ENCODE measurements at regions not wholly inside any gene's neighbourhood (a gene's known extent, or its start where the extent isn't known, plus 50 kb on each side); places are given as distances from the start of the nearest gene placed in this dataset.

- no peaks in the 10 kb centered on the region; the same call in 2 of the 3 replicates for H3K36me3 Mint-ChIP-seq (ENCODE audit: low read depth)
Measured at GRCh38 chr10:42983591-42983990, 93.3 kb upstream of the RET start.

More at GRCh38 chr10:42983591-42983990, 93.3 kb upstream of the RET start:
- Mint-ChIP-seq H3K27me3 (ENCODE audit: insufficient read depth, low read depth, poor library complexity) (peaks cover 18% of the 10 kb centered on the region), H3K4me1 (peaks cover 3% of the 10 kb centered on the region; the same call in 1 of the 3 replicates), H3K4me3 (no peak overlapping the region), H3K9me3 (no peaks in the 10 kb centered on the region; the same call in 2 of the 3 replicates), H3K27ac (no peak overlapping the region)
- H3K79me2 ChIP-seq (replicated peaks; ENCODE audit: insufficient read depth) = no peaks in the 10 kb centered on the region
- DNase-seq (ENCODE audit: low spot score) = no peak
- H3K4me1 ChIP-seq (ENCODE audit: insufficient read depth) = no peaks in the 10 kb centered on the region
- no peaks in the 10 kb centered on the region for H3F3A ChIP-seq (replicated peaks; ENCODE audit: low read depth)
- H3K36me3 ChIP-seq (ENCODE audit: insufficient read depth) = no peaks in the 10 kb centered on the region
- H3K9me2 ChIP-seq (ENCODE audit: insufficient read depth) = no peaks in the 10 kb centered on the region
- no peak overlapping the region for H3K27ac ChIP-seq (ENCODE audit: low read depth)
- ATAC-seq = no peak
- H3K4me2 ChIP-seq = no peak overlapping the region
- no peaks in the 10 kb centered on the region for H4K20me1 ChIP-seq (replicated peaks; ENCODE audit: insufficient read depth)
- no peaks in the 10 kb centered on the region for H3K27me3 ChIP-seq (ENCODE audit: insufficient read depth)
- TF ChIP-seq ETS1 (IDR thresholded peaks at IDR 0.05) (no peak), ZNF331 (CRISPR knock-in tag; IDR thresholded peaks at IDR 0.05; ENCODE audit: low read depth) (no peak), POLR2AphosphoS5 (IDR thresholded peaks at IDR 0.05; ENCODE audit: low read depth) (no peak), STAT1 (IDR thresholded peaks at IDR 0.05; ENCODE audit: unreplicated experiment) (no peak), EZH2 (IDR thresholded peaks at IDR 0.05; ENCODE audit: low read depth, unreplicated experiment) (no peak), ZNF462 (CRISPR knock-in tag; IDR thresholded peaks at IDR 0.05) (no peak), CREB1 (CRISPR knock-in tag; IDR thresholded peaks at IDR 0.05; ENCODE audit: low read depth) (no peak), ZNF114 (CRISPR knock-in tag; IDR thresholded peaks at IDR 0.05) (no peak), JUNB (IDR thresholded peaks at IDR 0.05; ENCODE audit: unreplicated experiment) (no peak), EZH2phosphoT487 (IDR thresholded peaks at IDR 0.05; ENCODE audit: unreplicated experiment) (no peak), NANOG (IDR thresholded peaks at IDR 0.05; ENCODE audit: borderline replicate concordance) (no peak)
- TF ChIP-seq, protein P1, sequence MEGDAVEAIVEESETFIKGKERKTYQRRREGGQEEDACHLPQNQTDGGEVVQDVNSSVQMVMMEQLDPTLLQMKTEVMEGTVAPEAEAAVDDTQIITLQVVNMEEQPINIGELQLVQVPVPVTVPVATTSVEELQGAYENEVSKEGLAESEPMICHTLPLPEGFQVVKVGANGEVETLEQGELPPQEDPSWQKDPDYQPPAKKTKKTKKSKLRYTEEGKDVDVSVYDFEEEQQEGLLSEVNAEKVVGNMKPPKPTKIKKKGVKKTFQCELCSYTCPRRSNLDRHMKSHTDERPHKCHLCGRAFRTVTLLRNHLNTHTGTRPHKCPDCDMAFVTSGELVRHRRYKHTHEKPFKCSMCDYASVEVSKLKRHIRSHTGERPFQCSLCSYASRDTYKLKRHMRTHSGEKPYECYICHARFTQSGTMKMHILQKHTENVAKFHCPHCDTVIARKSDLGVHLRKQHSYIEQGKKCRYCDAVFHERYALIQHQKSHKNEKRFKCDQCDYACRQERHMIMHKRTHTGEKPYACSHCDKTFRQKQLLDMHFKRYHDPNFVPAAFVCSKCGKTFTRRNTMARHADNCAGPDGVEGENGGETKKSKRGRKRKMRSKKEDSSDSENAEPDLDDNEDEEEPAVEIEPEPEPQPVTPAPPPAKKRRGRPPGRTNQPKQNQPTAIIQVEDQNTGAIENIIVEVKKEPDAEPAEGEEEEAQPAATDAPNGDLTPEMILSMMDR (conservative IDR thresholded peaks at IDR 0.05; ENCODE audit: low read depth in 2 of 2) = no peak
- TF ChIP-seq, protein P2, sequence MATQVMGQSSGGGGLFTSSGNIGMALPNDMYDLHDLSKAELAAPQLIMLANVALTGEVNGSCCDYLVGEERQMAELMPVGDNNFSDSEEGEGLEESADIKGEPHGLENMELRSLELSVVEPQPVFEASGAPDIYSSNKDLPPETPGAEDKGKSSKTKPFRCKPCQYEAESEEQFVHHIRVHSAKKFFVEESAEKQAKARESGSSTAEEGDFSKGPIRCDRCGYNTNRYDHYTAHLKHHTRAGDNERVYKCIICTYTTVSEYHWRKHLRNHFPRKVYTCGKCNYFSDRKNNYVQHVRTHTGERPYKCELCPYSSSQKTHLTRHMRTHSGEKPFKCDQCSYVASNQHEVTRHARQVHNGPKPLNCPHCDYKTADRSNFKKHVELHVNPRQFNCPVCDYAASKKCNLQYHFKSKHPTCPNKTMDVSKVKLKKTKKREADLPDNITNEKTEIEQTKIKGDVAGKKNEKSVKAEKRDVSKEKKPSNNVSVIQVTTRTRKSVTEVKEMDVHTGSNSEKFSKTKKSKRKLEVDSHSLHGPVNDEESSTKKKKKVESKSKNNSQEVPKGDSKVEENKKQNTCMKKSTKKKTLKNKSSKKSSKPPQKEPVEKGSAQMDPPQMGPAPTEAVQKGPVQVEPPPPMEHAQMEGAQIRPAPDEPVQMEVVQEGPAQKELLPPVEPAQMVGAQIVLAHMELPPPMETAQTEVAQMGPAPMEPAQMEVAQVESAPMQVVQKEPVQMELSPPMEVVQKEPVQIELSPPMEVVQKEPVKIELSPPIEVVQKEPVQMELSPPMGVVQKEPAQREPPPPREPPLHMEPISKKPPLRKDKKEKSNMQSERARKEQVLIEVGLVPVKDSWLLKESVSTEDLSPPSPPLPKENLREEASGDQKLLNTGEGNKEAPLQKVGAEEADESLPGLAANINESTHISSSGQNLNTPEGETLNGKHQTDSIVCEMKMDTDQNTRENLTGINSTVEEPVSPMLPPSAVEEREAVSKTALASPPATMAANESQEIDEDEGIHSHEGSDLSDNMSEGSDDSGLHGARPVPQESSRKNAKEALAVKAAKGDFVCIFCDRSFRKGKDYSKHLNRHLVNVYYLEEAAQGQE (IDR thresholded peaks at IDR 0.05; ENCODE audit: unreplicated experiment) = no peak
- no peak overlapping the region for H2AFZ ChIP-seq
- H3K4me3 ChIP-seq = no peak overlapping the region
